SHP77 (cell line): ENCODE measurements at regions not wholly inside any gene's neighbourhood (a gene's known extent, or its start where the extent isn't known, plus 50 kb on each side); places are given as distances from the start of the nearest gene placed in this dataset.
A peak's percentile ranks its signal among the peaks of the same experiment; 100 is the strongest.

Source experiments
- DNase-seq, 2 experiments: peaks; one replicate each; lab custom pipeline; 2025; lab: John Stamatoyannopoulos, UW

GRCh38 chr4:38562751-38563198, 101.2 kb upstream of the KLF3 start:
- peak in 1 of 2 experiments; percentile 40 for DNase-seq

DNA sequence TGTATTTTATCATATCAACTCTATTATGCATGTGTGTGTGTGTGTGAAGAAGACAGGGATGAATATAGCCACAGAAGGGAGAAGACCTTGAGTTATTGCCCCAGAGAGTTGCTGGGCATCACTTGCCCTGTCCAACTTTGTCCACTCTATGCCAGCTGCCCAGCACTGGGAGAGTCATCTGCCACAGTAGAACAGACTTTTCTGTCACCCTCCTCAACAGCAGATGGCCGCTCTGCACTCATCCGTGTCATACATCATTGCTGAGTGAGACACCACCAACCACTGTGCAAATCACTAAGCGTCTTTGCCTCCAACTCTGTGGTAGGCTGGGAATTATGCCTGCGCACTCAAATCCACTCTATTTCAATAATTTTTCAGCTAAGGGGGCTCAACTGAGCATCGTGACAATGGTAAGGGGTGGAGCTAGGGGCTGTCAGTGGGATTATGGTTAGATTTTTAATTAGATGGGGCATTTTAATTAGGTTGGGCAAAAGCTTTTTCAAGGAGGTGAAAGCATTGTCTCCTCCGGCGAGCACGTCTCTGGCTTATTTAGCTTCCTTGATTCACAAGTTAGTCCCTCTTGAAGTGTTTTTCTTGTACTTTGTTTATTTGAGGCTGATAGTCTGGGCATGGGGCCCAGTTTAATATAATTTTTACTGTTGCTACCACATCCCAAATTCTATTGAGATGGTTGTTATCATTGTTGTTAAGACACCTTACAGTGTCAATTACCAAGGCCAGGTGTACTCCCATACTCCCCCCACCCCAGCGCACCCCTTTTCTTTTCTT, 100.1 kb upstream of the KLF3 start:
- DNase-seq: peak; percentile 52 to 68

DNA sequence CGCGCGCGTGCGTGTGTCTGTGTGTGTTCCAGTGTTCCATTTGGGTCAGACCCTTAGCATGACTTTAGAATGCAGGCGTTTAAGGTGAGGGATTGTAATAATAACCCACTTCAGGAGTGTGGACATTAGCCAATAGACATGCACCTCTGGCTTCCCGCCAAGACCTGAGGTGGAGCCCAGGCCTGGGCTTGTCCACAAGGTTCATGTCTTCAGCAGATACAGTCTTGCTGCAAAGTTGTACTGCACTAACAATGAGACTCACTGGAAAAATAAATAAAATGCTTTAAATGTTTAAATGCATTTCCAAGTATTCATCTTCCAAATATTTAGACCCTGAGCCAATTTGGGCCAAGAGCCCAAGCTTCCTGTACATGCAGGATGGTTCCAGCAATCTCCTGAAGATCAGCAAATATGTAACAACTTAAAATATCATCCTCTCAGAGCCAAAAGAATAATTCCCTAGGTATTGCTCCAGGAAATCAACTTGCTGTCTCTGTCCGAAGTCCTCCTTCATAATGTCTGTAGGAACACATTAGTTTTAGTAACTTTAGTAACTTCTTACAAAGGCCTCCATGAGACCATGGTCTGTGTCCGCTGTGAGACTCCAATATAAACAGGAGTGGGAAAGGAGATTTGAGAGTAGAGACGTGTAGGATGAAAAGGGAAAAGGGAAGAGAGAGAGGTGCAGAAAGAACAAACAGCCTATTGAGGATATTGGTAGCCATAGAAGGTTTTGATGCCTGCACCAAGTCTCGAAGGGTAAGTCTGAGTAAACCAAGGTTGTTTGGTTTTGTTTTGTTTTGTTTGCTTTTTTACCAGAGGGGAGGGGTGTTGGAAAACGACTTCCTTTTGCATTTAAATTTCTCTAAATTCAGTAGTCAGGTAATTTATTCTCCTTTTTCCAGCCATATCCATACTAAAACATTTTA, 98.5 kb upstream of the KLF3 start:
- peak; percentile 4 to 12 for DNase-seq

DNA sequence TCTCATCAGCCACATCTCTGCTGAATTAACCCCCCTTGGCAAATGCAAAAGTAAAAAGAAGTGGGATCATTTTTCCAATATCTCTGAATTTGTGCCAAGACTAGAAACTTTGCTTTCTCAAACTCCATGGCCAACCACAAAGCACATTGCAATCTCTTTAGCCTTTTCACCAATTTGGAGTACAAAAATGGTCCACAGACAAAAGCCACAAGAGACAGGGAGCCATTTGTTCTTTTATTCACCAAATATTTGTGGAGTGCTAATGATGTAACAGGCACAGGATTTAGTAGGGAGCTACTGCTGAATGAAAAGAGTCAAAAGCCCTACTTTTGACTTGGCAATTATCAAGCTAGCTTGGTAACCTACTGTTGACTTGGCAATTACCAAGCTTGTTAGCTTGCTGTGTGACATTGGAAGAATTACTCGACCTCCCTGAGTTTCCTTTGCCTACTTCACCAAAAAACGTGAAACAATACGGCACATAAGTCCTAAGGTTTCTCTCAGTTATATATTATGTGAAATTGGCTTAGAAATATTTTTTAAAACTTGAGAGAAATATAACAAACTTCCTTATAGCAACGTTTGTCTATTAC, 97.1 kb upstream of the KLF3 start:
- DNase-seq: no peak

GRCh38 chr4:38567457-38567856, 96.5 kb upstream of the KLF3 start:
- no peak for DNase-seq

DNA sequence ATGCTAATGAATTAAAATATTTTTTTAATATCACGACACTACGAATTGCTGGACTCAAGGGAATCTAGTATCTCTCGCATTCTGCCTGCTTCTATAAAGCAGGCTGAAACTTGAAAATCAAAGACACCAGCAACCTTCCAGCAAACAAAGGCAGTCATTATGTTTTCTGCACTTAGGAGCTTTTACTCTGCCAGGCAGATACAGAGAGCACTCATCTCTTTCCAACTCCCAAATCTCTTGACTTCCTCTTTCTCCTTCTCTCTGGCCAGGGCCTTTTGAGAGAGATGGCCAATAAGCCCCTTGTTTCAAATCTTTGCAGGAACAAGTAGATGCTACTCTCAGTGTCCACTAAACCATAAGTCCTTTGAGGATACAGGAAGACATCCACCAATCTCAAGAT, 95.2 kb upstream of the KLF3 start:
- DNase-seq: no peak

GRCh38 chr4:38570647-38571276, 93.2 kb upstream of the KLF3 start:
- no peak for DNase-seq

DNA sequence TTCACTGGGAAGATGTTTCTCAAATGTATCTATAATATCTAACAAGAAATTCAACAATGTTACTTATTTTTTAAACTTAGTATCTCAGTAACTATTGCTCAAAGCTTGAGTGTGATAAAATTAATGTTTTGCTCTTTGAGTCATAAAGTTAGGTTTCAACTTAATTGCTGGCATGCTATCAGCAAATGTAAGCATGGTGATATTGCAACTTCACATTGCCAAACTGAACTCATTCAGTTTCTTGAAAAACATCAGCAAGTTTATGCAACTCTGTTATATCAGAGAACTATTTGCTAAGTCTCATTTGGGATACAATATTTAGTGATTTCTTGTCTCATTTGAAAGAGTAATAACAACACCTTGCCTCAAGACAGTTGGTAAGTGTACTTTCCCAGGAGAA, 91.2 kb upstream of the KLF3 start:
- no peak for DNase-seq

GRCh38 chr4:38574559-38575333, 89.3 kb upstream of the KLF3 start:
- DNase-seq: peak; percentile 41 to 64

DNA sequence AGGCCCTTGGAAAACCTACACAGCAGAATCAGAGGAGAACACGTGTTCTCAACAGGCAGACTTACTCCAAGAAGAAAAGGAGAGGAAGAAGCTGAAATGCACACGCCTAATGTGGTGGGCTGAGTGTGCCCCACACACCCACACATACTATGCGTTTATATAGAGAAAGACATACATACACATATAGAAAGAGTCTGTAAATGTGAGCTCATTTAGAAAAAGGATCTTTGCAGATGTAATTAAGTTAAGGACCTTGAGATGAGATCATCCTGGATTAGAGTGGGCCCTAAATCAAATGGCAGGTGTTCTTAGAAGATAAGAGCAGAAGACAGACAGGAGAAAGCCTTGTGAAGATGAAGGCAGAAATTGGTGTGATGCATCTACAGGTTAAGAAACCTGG, 87.2 kb upstream of the KLF3 start:
- DNase-seq: no peak

GRCh38 chr4:38577462-38577861, 86.5 kb upstream of the KLF3 start:
- no peak for DNase-seq

DNA sequence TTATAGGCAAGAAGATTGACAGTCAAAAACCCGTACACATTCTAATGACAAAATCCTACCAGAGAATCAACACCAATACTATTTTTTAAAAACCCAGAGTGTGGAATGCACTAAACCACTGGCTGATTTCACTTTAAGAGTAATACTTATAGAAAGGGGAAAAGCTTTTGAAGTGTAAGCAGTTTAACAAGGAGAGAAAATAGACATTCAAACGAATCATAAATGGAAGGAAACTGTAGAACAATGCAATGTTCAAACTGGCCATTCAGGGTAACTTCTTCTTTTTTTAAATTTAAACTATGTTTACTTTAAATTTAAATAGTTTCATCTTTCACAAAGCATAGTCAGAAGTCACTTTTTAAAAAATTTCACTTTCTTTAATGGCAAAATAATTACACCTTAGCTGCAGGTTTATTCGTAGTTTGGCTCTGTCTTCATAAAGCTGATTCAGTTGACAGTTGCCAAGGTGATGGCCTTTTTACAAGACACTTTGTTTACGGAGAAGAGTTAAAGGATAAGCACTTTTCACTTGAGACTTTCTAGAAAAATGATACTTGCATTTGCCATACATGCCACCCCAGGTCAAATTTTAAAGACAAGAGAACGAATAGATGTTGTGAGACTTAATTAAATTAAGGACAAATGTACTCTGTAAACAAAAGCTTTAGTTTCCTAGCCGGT, 82.4 kb upstream of the KLF3 start:
- DNase-seq: no peak

- no peak for DNase-seq
Observed at GRCh38 chr4:38582445-38582844, 81.6 kb upstream of the KLF3 start.

DNA sequence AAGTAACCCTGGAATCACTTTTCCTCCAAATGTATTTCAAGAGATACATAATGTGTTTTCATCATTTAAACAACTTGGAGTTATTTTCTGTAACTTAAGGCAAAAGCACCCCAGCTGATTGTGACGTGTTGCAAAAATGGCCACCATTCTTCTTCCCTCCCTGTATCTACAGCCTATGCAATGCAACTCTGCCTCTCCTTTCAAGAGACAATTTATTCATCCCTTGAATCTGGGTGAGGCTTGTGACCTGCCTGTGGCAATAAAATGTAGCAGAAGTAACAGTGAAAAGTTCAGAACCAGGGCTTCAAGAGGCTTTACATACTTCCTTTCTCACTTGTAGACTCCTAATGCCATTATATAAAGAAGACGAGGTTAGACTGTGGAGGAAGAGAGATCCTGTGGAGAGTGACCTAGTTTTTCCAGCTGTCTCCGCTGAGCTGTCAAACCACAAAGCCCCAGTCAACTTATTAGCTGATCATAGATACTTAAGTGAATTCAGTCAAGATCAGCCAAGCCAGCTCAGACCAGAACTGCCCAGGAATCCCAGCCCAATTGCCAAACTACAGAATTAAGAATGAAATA, 81.0 kb upstream of the KLF3 start:
- DNase-seq: no peak

DNA sequence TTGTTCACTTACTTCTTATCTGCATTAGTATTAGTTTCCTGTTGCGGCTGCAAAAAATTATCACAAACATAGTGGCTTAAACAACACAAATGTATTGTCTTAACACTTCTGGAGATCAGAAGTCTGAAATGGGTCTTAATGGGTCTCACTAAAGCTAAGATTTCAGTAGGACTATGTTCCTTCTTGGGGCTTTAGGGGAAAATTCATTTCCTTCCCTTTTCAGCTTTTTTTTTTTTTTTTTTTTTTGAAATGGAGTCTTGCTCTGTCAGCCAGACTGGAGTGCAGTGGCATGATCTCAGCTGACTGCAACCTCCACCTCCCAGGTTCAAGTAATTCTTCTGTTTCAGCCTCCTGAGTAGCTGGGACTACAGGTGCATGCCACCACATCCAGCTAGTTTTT, 78.1 kb upstream of the KLF3 start:
- DNase-seq: no peak

GRCh38 chr4:38587106-38587505, 76.9 kb upstream of the KLF3 start:
- no peak for DNase-seq

DNA sequence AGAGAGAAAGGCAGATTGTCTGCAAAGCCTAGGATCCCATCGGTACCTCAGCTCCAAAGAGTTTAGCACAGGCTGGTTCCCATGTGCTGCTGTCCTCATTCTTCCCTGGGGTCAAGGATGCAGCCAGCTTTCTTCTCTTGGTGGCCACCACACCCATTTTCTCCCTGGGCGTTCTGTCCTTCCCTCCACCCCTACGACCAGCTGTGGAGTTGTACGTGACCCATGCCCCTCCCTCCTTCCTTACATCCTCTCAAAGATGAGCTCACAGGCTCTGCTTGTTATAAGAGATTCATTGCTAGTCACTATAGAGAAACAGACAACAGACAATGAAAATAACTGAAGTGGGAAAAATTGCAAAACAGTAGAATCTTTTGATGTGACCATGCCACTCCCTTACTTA, 74.0 kb upstream of the KLF3 start:
- no peak for DNase-seq

GRCh38 chr4:38591617-38592337, 72.2 kb upstream of the KLF3 start:
- DNase-seq: no peak

DNA sequence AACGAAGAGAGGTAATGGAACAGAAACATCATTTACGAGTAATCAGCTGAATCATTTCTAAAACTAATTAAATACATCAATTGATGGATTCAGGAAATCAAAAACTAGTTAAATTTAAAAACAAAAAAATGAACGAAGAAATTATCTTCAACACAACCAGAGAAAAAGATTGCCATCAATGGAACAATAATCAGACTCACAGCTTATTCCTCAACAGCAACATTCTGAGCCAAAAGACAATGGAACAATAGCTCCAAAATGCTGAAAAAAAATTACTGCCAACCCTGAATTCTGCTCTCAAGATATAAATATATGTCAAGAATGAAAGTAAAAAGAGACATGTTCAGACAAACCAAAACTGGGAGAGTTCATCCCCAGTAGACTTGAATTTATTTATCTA, 65.5 kb upstream of the KLF3 start:
- no peak for DNase-seq

- no peak for DNase-seq
Observed at GRCh38 chr4:38600575-38600974, 63.4 kb upstream of the KLF3 start.
